ENCODE measurements at regions not wholly inside any gene's neighbourhood (a gene's known extent, or its start where the extent isn't known, plus 50 kb on each side); places are given as distances from the start of the nearest gene placed in this dataset.

DNA sequence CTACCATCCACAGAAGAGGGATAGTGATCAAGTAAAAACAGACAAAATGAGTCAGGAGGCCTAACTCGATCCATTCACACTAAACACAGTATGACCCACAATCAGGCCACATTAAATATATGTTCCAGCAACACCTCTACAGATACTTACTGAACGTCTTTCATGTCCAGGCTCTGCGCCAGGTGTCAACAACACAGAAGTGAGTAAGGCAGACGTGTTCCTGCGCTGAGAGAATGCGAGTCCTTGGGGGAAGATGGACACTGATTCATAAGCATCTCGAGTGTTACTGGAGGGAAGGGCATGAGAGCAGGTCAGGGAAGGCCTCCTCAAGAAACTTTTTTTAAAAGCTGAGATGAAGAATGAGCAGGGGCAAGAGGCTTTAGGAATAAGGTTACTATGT is 164.3 kb upstream of the CLINT1 start:
- DNase-seq (ENCODE audit: low read depth): no peak

DNA sequence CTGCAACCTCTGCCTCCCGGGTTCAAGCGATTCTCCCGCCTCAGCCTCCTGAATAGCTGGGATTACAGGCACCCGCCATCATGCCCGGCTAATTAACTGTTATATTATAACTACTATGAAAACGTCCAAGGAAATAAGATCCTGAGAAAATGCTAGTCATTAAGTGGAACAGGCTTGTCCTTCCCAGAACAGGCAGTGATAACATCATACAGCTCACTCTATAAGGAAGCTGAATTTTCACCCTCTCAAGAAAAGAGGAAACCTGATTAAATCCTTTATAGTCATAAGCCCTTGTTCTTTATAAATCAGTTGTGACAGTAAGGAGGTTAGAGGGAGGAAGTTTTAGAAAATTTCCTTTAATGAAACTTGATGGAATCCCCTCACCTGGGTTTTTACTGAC is 163.9 kb upstream of the CLINT1 start:
- DNase-seq (ENCODE audit: low read depth): no peak
- TF ChIP-seq, protein P1, sequence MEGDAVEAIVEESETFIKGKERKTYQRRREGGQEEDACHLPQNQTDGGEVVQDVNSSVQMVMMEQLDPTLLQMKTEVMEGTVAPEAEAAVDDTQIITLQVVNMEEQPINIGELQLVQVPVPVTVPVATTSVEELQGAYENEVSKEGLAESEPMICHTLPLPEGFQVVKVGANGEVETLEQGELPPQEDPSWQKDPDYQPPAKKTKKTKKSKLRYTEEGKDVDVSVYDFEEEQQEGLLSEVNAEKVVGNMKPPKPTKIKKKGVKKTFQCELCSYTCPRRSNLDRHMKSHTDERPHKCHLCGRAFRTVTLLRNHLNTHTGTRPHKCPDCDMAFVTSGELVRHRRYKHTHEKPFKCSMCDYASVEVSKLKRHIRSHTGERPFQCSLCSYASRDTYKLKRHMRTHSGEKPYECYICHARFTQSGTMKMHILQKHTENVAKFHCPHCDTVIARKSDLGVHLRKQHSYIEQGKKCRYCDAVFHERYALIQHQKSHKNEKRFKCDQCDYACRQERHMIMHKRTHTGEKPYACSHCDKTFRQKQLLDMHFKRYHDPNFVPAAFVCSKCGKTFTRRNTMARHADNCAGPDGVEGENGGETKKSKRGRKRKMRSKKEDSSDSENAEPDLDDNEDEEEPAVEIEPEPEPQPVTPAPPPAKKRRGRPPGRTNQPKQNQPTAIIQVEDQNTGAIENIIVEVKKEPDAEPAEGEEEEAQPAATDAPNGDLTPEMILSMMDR (IDR thresholded peaks at IDR 0.05; ENCODE audit: insufficient read depth, low read length, poor library complexity, severe bottlenecking): no peak
- no peaks in the 10 kb centered on the region for H3K27me3 ChIP-seq (ENCODE audit: control insufficient read depth, insufficient read depth, low read length)
- no peak overlapping the region for H3K4me3 ChIP-seq (ENCODE audit: low read depth, low read length)
- no peaks in the 10 kb centered on the region for H3K36me3 ChIP-seq (ENCODE audit: control insufficient read depth, insufficient read depth, low read length)

More for the DNA sequence above, 164.3 kb upstream of the CLINT1 start:
- H3K27me3 ChIP-seq (ENCODE audit: control insufficient read depth, insufficient read depth, low read length): no peaks in the 10 kb centered on the region
- no peak overlapping the region for H3K4me3 ChIP-seq (ENCODE audit: low read depth, low read length)
- TF ChIP-seq, protein P1 (IDR thresholded peaks at IDR 0.05; ENCODE audit: insufficient read depth, low read length, poor library complexity, severe bottlenecking): no peak
- no peaks in the 10 kb centered on the region for H3K36me3 ChIP-seq (ENCODE audit: control insufficient read depth, insufficient read depth, low read length)

DNA sequence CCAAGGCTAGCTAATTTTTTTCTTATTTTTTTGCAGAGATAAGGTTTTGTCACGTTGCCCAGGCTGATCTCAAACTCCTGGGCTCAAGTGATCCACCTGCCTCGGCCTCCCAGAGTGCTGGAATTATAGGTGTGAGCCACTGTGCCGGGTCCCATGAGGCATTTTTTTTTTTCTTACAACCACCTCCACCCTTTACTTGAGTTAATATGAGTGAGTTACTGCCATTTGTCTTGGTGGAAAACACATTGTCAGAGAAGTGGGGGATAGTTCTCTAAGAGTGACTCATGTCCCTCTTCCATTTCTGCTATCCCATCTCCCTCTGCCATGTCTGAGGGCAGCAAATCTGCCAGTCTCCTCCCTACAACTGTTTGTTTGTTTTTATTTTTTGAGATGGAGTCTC is 163.4 kb upstream of the CLINT1 start:
- no peak overlapping the region for H3K4me3 ChIP-seq (ENCODE audit: low read depth, low read length)
- H3K36me3 ChIP-seq (ENCODE audit: control insufficient read depth, insufficient read depth, low read length): no peaks in the 10 kb centered on the region
- H3K27me3 ChIP-seq (ENCODE audit: control insufficient read depth, insufficient read depth, low read length): no peaks in the 10 kb centered on the region
- DNase-seq (ENCODE audit: low read depth): no peak
- TF ChIP-seq, protein P1 (IDR thresholded peaks at IDR 0.05; ENCODE audit: insufficient read depth, low read length, poor library complexity, severe bottlenecking): no peak

DNA sequence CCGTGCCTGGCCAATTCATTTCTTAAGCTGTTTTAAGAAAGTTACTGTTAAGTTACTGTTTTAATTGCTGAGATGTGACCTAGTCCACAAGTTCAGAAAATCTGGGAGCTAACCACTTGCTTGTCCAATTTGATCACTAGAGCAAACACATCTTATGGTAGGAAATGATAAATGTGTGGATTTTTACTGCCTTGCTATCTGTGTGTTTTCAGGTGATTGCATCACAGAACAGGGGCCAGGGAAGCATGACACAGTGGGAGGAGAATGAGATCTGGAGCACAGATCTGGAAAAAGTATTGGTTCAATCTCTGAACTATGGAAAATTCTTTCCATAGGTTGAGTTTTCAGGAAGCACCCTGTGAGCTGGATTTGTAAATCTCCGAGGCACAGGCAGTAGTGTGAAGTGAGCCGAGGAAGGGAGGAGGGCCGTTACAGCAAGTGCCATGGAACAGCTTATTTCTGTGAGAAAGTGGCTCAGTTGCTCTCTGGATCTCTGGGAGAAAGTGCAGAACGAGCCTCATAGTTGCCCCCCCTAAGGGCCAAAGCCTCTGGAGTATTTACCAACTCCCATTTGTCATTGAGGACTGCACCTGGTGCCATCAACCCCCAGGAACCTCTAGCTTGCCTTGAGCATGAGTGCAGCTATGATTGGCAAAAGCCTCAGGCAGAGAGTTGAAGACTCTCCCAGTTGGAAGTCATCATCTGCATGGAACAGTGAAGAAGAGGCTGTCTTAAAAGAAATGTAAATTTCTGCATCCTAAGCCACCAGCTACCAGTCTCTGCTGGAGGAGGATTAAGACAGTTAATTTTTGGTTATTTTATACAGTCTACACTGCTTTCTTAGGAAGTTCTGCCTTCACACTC is 161.8 kb upstream of the CLINT1 start:
- DNase-seq (ENCODE audit: low read depth): no peak
- Histone ChIP-seq H3K4me3 (ENCODE audit: low read depth, low read length) (no peak overlapping the region), H3K27me3 (ENCODE audit: control insufficient read depth, insufficient read depth, low read length) (no peaks in the 10 kb centered on the region), H3K36me3 (ENCODE audit: control insufficient read depth, insufficient read depth, low read length) (no peaks in the 10 kb centered on the region)
- TF ChIP-seq, protein P1 (IDR thresholded peaks at IDR 0.05; ENCODE audit: insufficient read depth, low read length, poor library complexity, severe bottlenecking): no peak

DNA sequence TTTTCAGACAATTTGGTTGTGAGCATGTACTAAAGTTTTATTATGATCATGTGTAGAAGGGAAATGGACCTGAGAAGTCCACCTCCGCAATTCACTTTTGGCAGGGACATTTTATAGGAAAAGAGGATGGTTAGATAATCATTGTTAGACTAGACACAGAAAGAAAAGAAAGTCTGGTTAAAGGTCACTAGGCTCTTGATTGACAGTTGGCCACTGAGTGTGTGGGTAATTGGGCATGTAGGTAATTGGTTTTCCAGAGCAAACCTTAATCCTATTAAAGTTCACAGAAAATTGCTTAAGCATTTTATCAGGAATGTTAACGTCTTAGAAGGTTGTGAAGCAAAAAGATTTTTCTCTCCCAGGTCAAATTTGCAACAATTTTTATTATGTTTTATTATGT is 158.5 kb upstream of the CLINT1 start:
- Histone ChIP-seq H3K27me3 (ENCODE audit: control insufficient read depth, insufficient read depth, low read length) (no peaks in the 10 kb centered on the region), H3K4me3 (ENCODE audit: low read depth, low read length) (no peak overlapping the region), H3K36me3 (ENCODE audit: control insufficient read depth, insufficient read depth, low read length) (no peaks in the 10 kb centered on the region)
- no peak for DNase-seq (ENCODE audit: low read depth)
- TF ChIP-seq, protein P1 (IDR thresholded peaks at IDR 0.05; ENCODE audit: insufficient read depth, low read length, poor library complexity, severe bottlenecking): no peak

DNA sequence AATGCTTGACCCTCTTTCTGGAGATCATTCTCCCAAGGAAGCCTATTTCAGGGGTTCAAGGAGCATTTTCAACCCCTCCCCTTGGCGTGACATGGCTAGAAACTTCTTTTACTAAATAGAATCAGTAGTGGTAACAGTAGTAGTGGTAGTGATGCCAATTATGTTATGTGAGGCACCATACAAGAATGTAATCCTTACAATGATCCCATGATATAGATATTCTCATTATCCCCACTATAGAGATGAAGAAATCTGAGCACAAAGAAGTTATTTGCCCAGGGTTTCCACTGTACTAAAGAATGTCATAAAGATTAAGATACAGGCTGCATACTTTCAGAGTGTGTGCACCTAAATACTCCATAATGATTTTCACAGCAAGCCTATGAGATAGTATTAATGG is 155.4 kb upstream of the CLINT1 start:
- Histone ChIP-seq H3K4me3 (ENCODE audit: low read depth, low read length) (no peak overlapping the region), H3K27me3 (ENCODE audit: control insufficient read depth, insufficient read depth, low read length) (no peaks in the 10 kb centered on the region), H3K36me3 (ENCODE audit: control insufficient read depth, insufficient read depth, low read length) (no peaks in the 10 kb centered on the region)
- TF ChIP-seq, protein P1 (IDR thresholded peaks at IDR 0.05; ENCODE audit: insufficient read depth, low read length, poor library complexity, severe bottlenecking): no peak
- DNase-seq (ENCODE audit: low read depth): no peak
